Amygdala (tissue), 56 donors: ENCODE measurements at regions not wholly inside any gene's neighbourhood (a gene's known extent, or its start where the extent isn't known, plus 50 kb on each side); places are given as distances from the start of the nearest gene placed in this dataset.

Source experiments
- DNase-seq, 56 donors: peaks; one replicate each; lab custom pipeline; 2025; lab: John Stamatoyannopoulos, UW

DNA sequence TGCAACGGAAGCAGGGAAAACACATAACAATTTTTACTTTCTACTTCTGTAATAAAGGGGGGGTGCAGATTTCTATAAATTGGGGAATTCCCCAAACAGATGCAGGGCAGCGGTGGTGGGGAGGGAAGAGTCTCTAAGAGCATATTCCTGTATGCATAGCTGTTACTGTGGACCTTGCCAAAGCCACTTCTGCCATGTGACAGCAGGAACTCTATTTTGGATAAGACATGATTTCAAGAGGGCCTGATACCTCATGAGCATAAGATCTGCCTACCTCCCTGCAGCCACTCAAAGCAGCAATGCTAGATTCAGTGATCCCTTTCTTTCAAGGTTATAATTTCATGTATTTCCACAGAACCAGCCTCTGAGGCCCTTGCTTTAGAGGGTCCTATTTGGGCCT, 86.2 kb upstream of the CNKSR3 start:
- no peak for DNase-seq

DNA sequence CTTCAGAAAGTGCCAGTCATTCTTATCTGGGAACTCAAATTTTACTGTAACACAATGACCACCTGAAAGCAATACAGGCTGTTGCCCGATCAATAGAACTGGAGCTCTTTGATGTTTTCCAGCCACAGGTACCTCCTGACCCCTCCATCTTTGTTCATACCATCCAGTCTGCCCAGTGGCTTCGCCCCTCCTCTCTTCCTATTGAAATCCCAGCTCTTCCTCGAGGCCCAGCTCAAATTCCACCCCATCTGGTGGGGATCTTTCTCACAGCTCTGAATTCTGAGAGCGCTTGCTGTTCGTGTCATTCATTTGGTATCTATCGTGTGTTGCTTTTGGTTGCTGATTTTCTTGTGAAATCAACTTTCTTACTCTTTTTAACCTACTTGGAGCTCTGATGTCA, 87.9 kb upstream of the CNKSR3 start:
- DNase-seq, result no peak

DNA sequence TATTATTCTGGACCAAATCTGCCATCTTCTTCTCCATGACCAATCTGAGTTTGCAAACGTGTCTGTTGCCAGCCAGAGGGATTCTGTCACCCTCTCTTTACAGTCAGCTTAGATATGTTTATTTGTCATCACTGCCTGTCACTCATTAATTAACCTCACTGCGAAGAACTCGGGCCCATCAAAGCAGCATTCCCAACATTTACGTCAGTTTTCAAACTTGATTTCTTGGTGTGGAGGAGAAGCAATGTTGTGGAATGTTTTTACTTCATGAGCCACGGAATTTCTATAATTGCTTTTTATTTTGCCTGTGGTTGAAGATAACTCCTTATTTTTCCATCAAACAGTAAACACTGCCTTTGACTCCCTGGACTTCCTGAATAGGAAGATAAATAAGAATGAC, 91.8 kb upstream of the CNKSR3 start:
- no peak for DNase-seq

DNA sequence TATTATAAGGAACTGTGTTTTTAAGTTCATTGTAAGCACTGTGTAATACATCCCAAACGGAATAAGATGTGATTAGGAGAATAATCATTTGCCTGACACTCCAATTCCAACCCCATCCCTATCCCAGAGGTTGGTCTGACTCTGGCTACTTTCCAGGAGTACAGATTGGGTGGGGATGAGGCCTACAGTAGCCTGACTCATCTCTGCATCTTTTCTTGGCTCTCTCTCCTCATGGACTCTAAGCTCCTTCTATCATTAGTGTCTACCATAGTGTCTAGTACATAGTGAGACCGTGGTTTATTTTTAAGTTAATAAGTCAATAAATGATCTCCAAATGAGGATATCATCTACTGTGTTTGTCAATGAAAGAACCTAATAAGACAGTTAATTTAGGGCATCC, 92.2 kb upstream of the CNKSR3 start:
- no peak for DNase-seq

DNA sequence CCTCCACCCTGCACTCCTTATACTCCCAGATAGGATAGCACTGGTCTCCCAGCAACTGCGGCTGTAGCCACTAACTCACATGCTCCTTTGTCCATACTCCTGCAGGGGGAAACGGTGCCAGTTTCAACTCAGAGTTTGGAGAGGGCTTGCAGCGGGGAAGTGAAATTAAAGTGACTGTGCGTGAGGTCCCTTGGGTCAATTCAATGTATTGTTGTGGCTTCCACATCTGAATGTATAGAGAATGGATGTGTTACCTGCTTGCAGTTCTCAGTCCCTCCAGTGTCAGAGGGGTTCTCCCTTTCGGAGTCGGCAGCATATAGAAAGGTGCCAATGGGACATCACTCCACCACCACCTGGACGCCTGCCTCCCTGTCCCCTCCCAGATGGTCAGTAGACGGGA, 93.6 kb upstream of the CNKSR3 start:
- no peak for DNase-seq

DNA sequence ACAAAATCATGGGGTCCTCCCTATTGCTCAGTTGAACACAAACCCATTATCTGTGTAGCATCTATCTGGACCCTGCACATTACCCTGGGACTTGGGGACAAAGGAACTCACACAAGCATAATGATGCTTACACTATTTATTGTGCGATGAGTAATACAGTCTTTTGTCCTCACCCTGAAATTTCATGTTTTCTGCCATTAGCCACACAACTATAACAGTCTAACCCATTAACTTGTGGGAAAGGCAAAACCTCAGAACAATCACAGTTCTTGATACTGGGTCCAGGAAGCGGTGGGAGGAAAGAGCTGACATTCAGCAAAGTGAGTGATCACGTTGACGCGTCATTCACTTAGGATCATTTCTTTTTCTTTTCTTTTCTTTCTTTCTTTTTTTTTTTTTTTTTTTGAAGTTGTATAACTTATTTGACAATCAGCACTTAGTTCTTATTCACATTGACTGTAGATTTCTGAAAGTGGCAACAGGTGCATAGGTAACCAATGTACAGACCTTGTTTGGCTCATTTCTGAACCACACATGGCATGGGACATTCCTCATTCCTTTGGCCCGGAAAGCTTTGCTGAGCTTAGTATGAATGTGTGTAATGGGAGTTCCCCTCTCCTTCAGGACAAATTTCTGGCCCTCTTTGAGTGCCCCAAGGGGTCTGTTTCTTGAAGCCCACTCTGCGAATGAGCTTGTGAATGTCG, 94.8 kb upstream of the CNKSR3 start:
- no peak for DNase-seq

DNA sequence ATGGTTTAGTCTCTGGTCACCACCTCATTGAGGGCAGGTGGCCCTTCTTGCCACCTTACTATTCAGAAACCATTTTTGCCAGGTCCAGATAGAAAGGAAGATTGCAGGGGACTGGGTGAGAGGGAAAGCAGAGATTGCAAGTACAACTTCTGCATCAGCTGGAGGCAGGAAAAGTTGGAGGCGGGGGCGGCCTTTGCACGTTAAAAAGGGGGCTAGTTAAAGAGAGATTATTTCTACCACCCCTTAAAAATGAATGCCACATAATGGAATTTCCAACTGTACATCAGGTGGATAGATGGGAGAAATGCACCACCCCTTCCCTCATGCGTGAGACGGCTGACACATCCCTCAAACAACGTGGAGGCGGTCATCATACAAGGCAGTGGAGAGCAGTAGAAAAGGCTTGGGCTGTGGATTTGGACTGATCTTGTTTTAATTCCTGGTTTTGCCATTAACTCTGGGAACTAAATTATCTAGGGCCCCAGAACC, 95.4 kb upstream of the CNKSR3 start:
- no peak for DNase-seq

DNA sequence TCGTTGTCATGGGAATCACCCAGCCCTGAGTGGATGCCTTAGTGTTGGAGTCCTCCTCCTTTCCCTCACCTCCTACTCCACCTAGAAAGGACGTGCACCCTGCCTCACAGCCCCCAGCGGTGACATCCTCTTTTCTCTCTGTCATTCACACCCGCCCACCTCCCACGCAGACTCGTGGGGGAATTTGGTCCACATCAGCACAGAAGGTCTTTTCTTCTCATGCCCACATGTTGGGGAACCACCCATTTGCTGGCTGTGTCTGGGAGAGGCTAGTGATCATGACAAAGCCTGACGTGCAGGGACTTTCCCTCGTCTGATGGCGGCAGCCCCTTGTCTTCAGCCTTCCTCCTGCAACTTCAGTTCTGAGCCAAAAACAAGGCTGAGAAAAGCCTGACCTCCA, 96.0 kb upstream of the CNKSR3 start:
- DNase-seq, result no peak

DNA sequence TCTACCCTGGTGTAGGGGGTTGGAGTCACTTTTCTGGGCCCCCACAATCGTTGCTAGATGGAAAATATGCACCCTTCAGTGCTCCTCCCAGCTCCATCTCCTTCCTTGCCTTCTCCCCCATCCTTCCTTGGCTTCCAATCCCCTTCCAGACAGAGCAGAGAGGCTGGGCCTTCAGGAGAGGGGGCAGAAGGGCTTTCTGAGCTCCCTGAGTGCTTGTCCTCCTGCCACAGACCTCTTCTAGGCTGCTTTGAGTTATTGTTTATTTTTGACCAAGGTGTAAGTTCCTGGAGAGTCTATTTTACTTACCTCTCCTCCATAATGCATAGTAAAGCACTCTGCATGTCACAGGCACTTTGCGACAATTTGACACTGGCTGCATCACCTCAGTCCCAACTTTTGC, 96.4 kb upstream of the CNKSR3 start:
- DNase-seq, result no peak

DNA sequence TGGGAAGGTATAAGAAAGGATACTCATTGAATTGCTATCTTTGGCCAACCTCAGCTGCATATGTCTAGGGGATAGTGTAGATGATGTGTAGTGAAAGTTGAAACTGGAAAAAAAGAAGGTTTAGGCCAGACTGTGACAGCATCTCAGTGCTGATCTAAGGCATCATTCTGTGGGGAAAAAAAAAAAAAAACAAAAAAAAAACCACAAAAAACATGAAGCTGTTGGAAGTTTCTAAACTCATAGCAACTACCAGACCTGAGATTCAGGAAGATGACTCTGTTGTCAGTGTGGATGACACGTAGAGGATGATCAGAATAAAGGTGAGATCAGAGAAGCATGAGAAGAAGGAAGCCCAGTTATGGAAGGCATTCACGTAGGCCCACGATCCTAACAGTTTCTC, 100.8 kb upstream of the CNKSR3 start:
- DNase-seq, result no peak

DNA sequence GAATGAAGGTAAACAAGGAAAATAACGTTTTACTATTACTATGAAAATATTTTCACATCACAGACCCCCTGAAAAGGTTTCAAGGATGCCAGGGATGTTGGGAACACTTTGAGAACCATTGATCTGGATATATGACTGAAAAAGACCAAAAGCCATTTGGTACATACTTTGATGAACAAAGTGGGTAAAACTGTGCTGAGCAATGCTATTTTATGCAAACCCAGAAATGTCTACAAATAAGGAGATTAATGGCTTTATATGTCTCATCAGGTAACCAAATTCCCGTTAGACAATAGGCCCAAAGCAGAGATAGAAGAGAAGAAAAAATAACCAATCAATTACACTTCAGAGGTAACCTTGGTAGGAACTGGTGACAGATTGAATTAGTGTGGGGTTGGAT, 101.4 kb upstream of the CNKSR3 start:
- DNase-seq, result no peak

DNA sequence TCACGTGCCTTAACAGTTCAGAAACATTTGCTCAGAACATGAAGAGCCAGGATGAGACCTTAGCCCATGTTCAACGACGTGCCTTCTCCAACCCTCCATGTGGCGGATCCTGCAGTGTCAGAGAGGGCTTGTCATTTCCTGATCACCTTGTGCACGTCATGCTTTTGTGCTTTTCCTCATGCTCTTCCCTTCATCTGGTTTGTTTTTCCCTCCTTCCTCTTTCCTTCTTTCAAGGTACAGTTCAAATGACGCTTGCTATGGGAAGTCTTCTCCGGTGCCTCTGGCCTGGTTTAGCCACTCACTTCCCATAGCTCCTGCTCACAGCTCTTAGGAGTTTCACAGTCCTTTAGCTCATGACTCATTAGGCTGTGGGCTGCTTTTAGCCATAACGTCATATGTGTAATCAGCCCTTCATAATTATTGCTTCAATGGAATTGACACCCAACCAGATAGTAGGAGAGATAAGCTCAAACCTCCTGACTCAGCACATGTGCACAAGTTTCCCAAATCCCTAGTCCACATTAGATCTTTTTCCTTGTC, 102.7 kb upstream of the CNKSR3 start:
- DNase-seq, result no peak

DNA sequence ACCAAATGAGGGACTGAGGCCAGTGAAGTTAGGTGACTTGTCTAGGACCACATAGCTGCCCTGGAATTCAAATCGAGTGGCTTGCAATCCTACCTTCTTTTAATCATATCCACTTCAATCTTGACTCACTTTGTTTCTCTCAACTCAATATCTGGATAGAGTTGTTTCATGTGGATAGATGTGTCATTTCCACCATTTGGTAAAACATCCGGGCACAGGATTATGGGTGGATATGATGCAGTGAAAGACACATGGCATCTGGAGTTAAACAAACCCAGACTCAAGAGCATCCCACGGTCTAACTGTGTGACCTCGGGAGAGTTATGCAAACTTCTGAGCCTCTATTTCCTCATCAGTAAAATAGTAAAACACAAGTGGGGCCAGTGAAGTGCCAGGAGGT, 103.6 kb upstream of the CNKSR3 start:
- DNase-seq, result no peak

DNA sequence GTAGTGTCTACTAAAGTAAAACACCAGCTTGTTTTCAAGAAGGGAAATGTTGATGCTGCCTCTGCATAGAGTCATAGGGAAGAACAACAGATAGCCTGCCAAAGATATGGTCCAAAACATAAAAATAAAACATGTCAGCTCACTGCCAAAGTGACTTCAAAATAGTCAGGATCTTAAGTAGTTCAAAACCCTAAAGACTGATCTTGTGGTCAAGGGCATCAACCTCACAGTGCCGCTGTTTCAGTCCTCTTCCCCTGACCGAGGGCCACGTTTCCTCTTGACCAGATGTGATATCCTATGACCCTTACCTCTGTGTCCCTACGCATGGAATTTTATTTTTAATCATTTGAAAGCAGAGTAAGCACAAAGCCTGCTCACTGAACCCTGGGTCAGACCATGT, 104.2 kb upstream of the CNKSR3 start:
- no peak for DNase-seq

DNA sequence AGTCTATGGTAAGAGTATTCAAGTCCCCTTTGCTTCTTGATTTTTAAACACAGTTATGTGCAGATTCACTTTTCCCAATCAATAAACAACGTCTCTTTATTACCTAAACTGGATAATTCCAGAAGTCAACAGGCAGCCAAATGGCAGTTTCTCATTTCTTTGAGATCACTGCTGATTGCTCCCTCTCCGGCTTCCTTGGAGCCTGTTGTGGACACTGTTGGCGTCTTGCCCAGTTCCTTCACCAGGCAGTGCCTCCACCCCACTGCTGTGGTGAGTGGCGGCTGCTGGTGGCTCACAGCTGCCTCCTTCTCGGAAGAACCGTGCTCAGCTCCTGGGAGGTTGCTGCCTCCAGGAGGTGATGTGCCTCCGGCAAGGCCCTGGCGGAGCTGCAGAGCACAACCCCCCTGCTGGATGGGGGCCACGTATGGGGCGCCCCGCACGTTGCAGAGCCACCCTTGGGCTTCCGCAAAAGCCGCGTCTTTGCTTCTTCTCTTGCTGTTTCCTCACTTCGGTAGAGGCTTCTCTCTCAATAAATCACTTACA, 105.1 kb upstream of the CNKSR3 start:
- peak in 20 of 56 donors; percentile 3 to 71 (median 14) for DNase-seq

DNA sequence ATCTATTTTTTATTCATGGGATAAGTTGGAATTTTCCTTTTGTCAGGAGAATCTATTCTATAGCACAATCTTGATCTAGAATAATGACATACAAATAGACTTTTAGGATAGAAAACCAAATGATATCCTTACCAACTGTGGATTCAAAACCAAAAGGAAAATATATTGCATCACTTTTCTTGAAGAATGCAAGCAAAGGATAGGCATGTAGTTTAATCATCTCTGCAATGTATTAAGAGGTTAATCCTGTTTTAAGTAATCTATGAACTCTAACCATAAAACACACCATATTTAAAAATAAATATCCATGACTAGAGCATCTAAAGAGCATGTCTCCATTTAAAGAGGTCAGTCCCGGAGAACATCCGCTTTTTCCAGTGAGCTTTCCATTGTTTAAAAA, 106.7 kb upstream of the CNKSR3 start:
- DNase-seq, result no peak

DNA sequence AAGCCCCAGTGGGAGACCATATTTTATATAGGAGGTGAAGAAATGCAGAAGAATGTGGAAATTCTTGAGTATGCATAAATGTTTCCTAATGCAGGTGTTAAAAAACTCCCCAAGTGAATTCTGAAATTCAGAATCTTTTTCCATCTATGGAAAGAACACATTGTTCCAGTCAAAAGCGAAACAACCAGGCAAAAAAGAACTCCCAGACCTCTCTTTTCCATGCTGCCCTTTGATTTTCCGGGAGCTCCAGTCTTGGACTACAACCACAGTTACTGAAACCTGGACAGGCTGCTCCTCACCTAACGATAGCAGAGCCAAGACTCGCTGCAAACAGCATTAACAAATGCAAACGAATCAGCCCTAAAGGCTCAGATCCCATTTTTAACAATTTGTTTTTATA, 108.7 kb upstream of the CNKSR3 start:
- DNase-seq, result no peak

DNA sequence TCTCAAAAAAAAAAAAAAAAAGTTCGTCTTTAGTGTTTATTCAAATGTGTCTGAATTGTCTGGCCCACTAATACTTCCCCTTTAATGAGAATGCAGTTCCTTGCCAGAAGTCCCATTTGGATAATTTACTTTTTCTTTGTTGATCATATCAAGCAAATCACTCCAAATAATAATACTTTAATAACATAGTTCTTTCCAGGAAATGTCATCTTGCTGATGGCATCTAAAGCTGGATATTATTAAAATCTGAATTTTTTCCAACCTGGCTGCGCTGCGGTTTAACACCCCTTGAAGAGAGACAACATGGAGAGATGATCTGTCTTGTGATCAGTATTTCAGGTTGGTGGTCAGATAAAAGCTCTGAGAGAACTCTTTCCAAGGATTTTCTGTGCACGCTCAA, 111.2 kb upstream of the CNKSR3 start:
- DNase-seq, result no peak

DNA sequence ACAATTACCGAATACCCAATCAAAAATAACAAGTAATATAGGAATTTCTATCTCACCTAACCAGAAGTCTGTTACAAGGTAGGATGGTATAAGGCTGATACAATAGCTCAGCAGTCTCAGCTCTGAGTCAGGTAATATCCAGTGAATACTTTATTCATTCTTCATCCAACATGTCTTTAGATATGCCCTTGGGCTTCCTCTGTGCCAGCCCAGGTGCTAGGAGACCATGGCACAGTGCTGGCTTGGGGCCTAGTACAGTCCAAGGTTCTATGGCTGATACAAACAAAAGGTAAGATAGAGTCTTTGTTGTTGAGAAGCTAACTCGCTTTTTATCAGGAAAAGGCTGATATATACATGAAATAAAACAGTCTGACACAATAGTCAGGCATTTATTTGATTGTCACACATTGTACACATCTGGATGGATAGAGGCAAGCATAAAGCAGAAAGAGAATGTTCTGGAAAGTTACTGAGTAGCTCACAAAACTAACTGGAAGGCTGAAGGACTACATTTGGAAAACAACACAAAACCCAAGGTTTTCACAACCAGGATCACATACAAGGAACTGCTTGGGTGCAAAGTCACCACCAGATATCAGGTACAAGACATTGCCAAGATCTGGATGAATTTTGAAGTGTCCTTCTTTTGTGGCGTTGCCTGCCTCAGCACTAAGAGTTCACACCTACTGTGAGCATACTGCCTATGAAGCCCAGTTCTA, 110.4 kb upstream of the SCAF8 start:
- DNase-seq, result no peak

DNA sequence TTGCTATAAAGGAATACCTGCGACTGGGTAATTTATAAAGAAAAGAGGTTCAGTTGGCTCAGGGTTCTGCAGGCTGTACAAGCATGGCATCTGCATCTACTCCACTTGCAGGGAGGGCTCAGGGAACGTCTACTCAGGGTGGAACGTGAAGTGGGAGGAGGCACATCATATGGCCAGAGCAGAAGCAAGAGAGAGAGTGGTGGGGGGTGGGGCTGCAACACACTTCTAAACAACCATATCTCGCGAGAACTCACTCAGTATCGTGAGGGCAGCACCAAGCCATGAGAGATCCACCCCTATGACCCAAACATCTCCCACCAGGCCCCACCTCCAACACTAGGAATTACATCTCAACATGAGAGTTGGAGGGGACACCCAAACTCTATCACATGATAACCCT, 109.8 kb upstream of the SCAF8 start:
- no peak for DNase-seq

DNA sequence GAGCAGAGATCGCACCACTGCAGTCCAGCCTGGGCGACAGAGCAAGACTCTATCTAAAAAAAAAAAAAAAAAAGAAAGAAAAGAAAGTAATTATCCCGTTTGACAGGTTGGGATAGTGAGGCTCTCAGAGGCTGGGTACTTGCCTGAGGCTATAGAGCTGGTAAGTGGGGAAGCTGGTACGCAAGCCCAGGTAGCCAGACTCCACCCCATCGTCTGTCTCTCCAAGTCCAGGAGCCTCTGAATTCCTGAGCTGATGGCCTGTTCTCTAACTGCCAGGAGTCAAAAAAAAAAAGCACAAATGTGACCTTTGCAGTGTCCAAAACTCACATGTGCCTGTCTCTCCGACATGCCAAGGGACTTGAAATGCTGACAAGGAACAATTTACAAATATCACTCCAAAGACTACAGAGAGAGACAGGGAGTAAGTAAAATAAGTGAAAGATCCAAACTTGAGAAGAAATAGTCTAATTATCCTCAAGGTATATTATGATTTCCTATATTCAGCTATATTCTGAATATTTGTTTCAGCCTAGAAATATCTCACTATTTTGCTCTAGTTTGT, 109.1 kb upstream of the SCAF8 start:
- no peak for DNase-seq
